ENCODE measurements at regions not wholly inside any gene's neighbourhood (a gene's known extent, or its start where the extent isn't known, plus 50 kb on each side); places are given as distances from the start of the nearest gene placed in this dataset.

DNA sequence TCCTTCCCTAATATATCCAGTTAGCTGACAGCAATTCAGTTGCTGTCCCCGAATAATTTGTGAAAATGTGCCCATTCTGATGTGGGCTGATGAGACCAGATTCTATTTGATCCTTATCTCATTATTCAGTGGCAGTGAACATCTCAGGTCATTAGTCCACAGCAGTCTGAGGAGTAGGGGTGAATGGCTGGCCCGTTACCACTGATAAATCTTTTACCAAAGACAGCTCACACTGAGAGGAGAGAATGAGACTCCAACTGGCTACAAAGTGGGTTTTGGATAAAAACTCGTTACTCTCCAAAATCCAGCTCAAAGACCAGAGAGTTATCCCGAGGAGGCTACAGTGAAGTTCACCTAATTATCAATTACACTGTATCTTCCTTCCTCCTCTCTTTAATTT lies 189.7 kb downstream of the TUSC7 start:
- TF ChIP-seq, protein P1, sequence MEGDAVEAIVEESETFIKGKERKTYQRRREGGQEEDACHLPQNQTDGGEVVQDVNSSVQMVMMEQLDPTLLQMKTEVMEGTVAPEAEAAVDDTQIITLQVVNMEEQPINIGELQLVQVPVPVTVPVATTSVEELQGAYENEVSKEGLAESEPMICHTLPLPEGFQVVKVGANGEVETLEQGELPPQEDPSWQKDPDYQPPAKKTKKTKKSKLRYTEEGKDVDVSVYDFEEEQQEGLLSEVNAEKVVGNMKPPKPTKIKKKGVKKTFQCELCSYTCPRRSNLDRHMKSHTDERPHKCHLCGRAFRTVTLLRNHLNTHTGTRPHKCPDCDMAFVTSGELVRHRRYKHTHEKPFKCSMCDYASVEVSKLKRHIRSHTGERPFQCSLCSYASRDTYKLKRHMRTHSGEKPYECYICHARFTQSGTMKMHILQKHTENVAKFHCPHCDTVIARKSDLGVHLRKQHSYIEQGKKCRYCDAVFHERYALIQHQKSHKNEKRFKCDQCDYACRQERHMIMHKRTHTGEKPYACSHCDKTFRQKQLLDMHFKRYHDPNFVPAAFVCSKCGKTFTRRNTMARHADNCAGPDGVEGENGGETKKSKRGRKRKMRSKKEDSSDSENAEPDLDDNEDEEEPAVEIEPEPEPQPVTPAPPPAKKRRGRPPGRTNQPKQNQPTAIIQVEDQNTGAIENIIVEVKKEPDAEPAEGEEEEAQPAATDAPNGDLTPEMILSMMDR (IDR thresholded peaks at IDR 0.05) = no peak
- TF ChIP-seq POLR2A (IDR thresholded peaks at IDR 0.05) (no peak), POLR2AphosphoS5 (IDR thresholded peaks at IDR 0.05; ENCODE audit: insufficient read depth in 1 of 2, low read depth in 1 of 2) (no peak)
